Anterior cingulate cortex (tissue), 58 donors: ENCODE measurements at regions not wholly inside any gene's neighbourhood (a gene's known extent, or its start where the extent isn't known, plus 50 kb on each side); places are given as distances from the start of the nearest gene placed in this dataset.
A peak's percentile ranks its signal among the peaks of the same experiment; 100 is the strongest.

Experiments used
- DNase-seq, 58 donors: peaks; one replicate each; lab custom pipeline; 2025; lab: John Stamatoyannopoulos, UW

GRCh38 chr2:118225666-118226065 is 137.4 kb downstream of the INSIG2 start:
- DNase-seq: no peak

DNA sequence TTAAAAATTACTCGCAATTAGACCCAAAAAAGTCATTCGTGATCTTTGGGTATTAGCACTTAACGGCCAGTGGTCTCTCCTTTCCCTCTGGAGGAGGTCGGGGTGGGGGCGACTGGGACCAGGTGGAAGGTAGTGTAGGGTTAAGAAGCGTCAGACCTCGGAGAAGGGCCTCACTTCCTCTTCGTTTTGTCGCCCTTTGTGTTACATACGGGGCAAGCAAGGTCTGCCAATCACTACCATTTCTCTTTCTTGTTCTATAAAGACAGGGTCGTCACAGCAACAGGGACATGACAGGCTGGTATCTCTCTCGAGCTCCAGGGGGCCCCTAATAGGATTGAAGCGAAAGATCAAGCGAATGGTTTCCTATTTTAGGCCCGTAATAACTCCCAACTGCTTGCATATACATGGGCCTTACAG is 136.6 kb downstream of the INSIG2 start:
- DNase-seq: no peak

- DNase-seq: no peak
Measured at GRCh38 chr2:118223992-118224894, 136.0 kb downstream of the INSIG2 start.

DNA sequence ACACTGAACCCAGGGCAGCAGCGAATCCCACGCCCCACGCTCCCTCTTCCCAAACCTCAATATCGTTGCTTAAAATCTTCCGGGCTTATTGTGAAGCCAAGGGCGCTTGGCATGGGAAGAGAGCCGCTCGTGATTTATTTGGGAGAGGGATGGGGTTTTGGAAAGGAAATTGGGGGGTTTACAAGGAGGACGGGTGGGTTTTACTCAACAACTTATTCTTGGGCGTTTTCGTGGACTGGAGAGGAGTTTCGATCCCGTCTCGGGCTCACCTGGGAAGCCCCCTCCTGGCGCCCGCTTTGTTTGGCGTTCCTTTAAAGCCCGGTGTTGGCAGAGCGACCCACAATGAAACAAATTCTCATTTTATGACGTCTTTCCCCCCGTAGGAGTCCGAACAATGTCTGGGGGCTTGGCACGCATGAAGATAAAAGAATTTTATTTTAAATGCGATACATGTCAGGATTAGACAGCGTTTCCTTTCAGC is 135.3 kb downstream of the INSIG2 start:
- no peak for DNase-seq

DNA sequence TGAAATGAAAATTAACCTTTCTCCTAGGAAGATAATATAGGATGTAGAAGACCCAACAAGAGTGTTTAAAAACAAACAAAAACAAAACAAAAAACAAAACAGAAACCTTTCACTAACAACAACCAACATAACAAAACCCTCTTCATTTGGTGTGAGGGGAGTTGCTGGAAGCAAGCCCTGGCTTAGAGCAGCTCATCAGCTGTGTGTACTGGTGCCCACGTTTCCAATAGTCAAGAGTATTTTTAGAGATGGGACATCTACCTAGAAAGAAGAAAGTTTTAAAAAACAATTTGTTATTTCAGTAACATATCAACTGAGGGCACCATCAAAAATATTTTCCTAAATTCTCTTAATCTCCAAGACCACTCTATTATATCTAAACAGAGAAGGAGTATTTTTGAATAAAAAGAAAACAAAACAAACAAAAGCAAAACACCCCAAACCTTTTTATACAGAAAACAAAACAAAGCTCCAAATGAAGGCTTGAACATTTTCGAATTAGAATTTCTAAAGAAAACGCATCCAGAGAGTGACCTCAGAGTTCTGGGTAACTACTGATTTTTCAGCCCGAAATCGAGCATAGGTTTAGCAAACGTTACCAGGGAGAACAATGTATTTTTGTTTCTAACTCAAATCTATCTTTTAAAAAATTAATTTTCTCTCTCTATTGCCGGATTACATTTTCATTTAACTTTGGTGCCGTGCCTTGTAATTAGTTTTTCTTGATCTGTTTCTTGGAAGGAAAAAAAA is 134.6 kb downstream of the INSIG2 start:
- no peak for DNase-seq

DNA sequence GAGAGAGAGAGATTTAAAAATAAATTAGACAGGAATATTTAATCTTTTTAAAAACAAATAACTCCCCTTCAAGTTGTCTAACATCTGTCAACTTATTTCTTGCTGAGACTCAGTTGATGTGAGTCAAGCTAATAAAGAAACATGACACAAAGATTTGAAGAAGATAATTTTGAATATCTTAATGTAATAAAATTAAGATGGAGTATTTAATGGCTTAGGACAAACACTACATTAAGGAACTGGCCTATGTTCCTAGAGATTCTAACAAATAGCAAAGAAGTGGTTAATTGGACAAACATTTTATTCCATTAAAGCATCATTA is 134.0 kb downstream of the INSIG2 start:
- DNase-seq: no peak

- peak in 12 of 58 donors; percentile 1 to 29 (median 10) for DNase-seq
Measured at GRCh38 chr2:118221536-118222272, 133.4 kb downstream of the INSIG2 start.

DNA sequence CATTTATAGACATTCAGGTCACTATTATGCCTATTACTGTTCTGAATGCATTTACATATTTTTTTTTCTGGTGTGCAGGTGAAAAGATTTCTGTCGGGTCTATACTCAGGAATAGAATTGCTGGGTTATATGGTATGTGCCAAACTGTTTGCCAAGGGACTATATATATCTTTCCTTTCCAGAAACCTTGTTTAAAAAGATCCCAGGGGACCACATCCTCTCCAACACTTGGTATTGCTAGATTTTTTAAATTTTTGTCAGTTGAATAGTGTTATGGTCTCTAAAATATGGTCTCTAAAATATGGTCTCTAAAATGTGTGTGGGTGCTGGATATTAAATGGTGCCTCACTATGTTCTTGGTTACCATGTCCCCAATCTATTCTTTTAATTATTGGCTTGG is 131.3 kb downstream of the INSIG2 start:
- DNase-seq: no peak

- DNase-seq: no peak
Measured at GRCh38 chr2:118216224-118216623, 128.0 kb downstream of the INSIG2 start.

GRCh38 chr2:118209727-118210126 is 121.5 kb downstream of the INSIG2 start:
- DNase-seq: no peak

DNA sequence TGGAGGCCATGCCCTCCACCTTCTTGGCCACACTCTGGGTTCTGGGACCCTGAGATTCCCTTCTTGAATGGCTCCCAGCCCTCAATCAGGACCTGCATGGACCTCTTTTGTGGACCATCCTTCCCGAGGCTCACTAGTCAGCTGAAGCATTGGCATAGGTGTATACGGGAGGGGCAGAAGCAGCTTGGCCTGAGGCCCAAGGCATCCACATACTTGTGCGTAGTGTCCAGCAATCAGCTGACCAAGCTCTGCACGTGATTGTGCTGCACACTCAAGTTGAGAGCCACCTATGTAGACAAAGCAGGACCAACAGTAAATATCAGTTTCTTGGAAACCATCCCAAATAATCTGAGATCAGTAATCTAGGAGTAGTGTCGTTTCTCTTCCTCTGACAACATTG is 119.6 kb downstream of the INSIG2 start:
- DNase-seq: no peak

DNA sequence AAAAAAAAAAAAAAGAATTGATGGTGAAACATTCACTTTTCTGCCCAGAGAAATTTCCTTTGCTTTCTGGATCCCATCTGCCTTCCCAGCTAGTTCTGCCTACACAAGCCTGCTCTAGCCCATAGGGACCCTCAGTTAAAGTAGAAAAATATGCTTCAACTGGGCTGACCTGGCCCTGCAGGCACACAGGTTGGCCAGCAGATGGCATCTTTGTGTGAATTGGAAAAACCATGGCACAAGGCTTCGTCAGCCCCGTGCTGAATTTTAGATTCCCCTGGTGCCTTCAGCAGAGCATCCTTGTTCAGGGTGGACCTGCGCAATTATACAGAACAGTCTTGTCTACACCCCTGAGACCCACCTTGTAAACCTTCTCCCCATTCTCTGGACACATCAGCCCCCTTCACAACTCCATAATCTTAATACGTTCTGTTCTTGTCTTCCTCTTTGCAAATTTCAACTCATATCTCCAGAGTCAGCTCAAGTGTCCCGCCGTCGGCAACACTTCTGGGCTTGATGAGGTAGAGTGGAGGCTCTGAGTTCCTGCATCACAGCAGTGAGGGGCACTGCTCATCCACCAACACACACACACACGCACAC is 114.5 kb downstream of the INSIG2 start:
- DNase-seq: peak in 8 of 58 donors; percentile 3 to 35 (median 4)

DNA sequence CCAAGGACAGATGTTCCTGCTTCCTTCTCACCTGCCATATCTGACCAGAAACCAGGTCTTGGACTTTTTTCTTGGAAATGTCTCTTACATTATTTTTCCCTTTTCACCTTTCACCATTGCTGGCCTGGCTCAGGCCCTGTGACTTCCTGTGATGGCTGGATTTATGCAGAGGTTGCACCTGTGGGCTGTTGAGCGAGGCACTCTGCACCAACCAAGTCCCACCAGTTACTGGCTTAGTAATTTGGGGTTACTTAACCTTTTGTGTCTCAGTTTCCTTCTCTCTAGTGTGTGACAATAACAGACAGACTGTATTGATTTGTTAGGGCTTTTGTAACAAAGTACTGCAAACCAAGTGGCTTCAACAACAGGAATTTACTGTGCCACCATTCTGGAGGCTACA is 110.0 kb downstream of the INSIG2 start:
- no peak for DNase-seq

GRCh38 chr2:118197011-118197675 is 108.9 kb downstream of the INSIG2 start:
- DNase-seq: no peak

DNA sequence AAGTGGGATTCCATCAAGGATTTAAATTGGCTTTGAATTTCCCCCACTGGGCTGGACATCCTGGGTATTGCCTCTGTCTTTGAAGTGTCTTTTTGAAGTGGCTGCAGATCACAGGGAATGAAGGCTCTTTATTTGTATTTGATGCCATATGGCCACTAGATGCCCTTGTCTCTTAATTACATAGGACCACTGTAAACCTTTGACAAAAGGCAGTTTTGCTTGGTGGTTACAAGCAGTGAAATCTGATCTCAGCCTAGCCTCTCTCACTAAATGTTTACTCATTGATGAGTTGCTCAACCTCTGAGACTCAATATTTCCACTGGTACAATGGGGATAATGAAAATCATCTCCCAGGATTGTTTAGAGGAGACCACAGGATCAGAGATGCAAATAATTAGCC is 102.2 kb downstream of the INSIG2 start:
- no peak for DNase-seq

DNA sequence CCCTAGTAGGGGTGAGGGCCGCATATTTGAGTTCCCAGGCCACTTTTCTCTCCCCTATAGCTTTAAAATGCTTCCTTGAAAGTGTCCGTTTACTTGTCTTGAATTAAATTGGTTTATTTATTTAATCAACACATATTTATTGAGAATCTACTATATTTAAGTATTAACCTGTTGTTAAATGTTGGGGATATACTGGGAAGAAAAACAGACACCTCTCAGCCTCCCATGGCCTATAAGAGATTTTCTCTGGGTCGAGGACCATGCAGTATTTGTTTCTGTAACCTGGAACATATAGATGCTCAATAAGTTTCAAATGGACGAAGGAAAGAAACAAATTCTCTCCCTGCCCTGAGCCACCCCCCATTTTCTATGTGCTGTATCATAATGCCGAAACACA is 98.6 kb downstream of the INSIG2 start:
- DNase-seq: no peak

DNA sequence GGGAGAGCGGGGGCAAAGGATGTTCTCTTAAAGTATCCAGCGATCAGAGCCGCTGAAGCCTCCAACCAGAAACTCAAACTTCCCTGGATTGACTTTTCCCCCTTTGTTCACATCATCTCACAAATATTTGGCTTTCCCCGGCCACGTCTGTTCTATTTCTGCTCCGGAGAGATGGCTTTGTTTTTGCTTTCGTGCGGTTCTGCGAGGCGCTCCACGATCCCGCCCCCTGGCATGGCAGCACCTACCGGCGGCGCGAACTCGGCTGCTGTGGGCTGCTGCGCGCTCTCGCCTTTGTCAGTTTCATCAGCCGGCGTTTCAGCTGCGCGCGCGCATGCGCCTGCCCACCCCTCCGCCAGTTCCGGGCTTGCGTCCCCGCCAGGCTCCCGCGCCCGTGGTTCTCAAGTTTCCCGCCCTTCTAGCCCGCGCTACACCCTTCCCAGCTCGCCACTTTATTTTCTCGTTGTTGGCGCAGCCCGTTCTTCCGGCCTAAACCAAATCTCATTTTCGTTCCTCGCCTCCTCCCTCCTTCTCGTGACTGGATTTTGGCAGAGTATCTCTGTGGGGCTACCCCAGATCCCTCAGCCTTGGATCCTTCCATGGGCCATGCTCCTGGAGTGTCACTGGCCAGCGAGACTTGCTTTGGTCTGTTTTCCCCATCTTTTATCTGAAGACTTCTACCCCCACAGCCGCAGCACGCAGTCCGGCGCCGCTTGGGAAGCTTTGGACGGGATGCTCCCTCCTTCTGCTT is 98.0 kb downstream of the INSIG2 start:
- peak; percentile 6 to 92 (median 77) for DNase-seq

DNA sequence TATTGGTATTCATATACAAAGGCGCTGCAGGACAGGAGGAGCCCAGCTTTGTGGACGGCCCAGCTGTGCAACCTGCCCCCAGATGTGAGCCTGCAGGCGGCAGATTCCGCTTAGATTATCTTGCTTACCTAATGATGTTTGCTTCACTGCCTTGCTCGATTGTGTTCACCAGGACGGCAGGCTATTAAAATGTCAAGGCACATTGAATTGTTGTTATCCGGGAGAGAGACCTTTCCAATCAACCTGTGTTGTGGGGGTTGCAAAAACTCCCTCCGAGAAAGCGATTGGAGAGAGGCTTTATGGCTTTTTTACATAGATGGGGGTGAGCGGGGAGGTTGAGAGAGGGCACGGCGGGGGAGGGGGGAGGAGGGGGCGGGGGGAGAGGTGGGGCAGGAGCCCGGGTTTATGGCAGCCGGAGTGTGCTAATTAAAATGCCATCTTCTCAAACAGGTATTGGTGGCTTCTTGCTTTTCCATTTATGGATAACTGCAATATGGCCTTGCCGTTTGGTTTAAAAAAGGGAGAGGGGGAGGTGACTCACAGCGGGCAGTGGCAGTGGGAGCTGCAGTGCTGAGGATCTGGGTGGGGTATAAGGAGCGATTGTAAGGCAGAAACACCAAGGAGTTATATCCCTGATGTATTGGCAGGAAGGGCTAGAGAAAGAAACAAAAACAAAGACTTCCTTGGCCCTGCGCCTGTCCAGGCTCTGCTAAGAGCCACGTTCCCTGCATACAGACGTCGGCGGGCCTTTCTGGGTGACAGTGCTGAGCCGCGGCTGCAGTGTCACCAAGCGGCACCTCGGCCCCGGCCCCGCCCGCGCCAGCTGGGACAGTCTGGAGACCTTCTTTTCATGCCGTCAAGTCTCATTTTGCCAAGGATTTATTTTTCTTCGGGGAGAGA is 97.2 kb downstream of the INSIG2 start:
- peak in 50 of 58 donors; percentile 5 to 72 (median 42) for DNase-seq
